Gastroesophageal sphincter (tissue), 4 donors: ENCODE measurements at regions not wholly inside any gene's neighbourhood (a gene's known extent, or its start where the extent isn't known, plus 50 kb on each side); places are given as distances from the start of the nearest gene placed in this dataset.

Experiments used
- ATAC-seq: fragments of 150-250 bp; one replicate; pipeline ENCODE4 v1.9.1; 2016; ENCODE audit warnings: mild to moderate bottlenecking, moderate library complexity
- H3K27ac ChIP-seq, 4 donors: fragments of 200-600 bp; sonication (generic) in 3 of 4; 1 replicate in 3 of 4; 2 replicates in 1 of 4; pipeline ENCODE4 v1.5.1; 2016 to 2019
- H3K27me3 ChIP-seq: fragments of 200-600 bp; sonication (generic); one replicate; pipeline ENCODE4 v1.5.1; 2019
- H3K36me3 ChIP-seq, 2 donors: fragments of 200-600 bp; sonication (generic); one replicate each; pipeline ENCODE4 v1.5.1; 2019; ENCODE audit warnings: control low read depth in 1 of 2
- H3K4me1 ChIP-seq, 3 donors: fragments of 200-600 bp; sonication (generic); 1 replicate in 2 of 3; 2 replicates in 1 of 3; pipeline ENCODE4 v1.5.1; 2016 to 2019; ENCODE audit warnings: control low read depth in 2 of 3
- H3K4me3 ChIP-seq, 2 donors: fragments of 200-600 bp; sonication (generic); one replicate each; pipeline ENCODE4 v1.5.1; 2019; ENCODE audit warnings: mild to moderate bottlenecking in 1 of 2, moderate library complexity in 1 of 2
- H3K9me3 ChIP-seq, 3 donors: fragments of 200-600 bp; sonication (generic); one replicate each; pipeline ENCODE4 v1.5.1; 2017 to 2019; ENCODE audit warnings: control low read depth in 2 of 3
- CTCF ChIP-seq, 4 experiments: fragments of 200-600 bp in 2 of 4; fragments of 450-650 bp in 2 of 4; sonication (generic) in 1 of 4; IDR thresholded peaks; one replicate each; pipeline ENCODE4 v1.5.1; 2017 to 2019; ENCODE audit warnings: antibody characterized with exemption in 4 of 4, mild to moderate bottlenecking in 2 of 4, moderate library complexity in 2 of 4
- EP300 ChIP-seq: sonication (generic); formaldehyde crosslinking; IDR thresholded peaks from one replicate; pipeline ENCODE4 v1.6.1; 2017; ENCODE audit warnings: antibody characterized with exemption, mild to moderate bottlenecking
- POLR2A ChIP-seq, 2 donors: fragments of 450-650 bp; IDR thresholded peaks; one replicate each; pipeline ENCODE4 v1.6.1; 2017; ENCODE audit warnings: antibody characterized with exemption in 2 of 2, mild to moderate bottlenecking in 2 of 2, moderate library complexity in 1 of 2
- POLR2AphosphoS5 ChIP-seq: sonication (generic); formaldehyde crosslinking; IDR thresholded peaks from one replicate; pipeline ENCODE4 v1.6.1; 2017; ENCODE audit warnings: antibody characterized with exemption
- WGBS, 2 donors: methylation state at CpG; one replicate each; pipeline ENCODE4 v1.1.5; 2018; ENCODE audit warnings: low coverage in 1 of 2; 5-methylcytosine and 5-hydroxymethylcytosine counted together

- Histone ChIP-seq H3K9me3 (no peaks in the 10 kb centered on the region), H3K4me1 (no peaks in the 10 kb centered on the region), H3K27ac (no peak overlapping the region), H3K27me3 (no peaks in the 10 kb centered on the region), H3K4me3 (no peak overlapping the region), H3K36me3 (no peaks in the 10 kb centered on the region)
- TF ChIP-seq CTCF (IDR thresholded peaks at IDR 0.05): no peak
- TF ChIP-seq POLR2A (IDR thresholded peaks at IDR 0.05): no peak
- TF ChIP-seq POLR2AphosphoS5: no peak
- TF ChIP-seq EP300: no peak
- WGBS, 2 donors: 35 to 63% methylated on average over 3 to 5 of the region's 5 CpGs
- ATAC-seq: no peak
Measured at GRCh38 chr3:59440285-59441028, 390.6 kb upstream of the CFAP20DC start.

- TF ChIP-seq POLR2A (IDR thresholded peaks at IDR 0.05) (no peak), CTCF (IDR thresholded peaks at IDR 0.05) (no peak), POLR2AphosphoS5 (no peak), EP300 (no peak)
- no peak overlapping the region for H3K27ac ChIP-seq
- H3K4me1 ChIP-seq: no peaks in the 10 kb centered on the region
- no peaks in the 10 kb centered on the region for H3K36me3 ChIP-seq
- no peaks in the 10 kb centered on the region for H3K27me3 ChIP-seq
- WGBS, 2 donors: 89 to 94% methylated on average over 3 to 4 of the region's 5 CpGs
- H3K9me3 ChIP-seq: no peaks in the 10 kb centered on the region
- no peak for ATAC-seq
- H3K4me3 ChIP-seq: no peak overlapping the region
Measured at GRCh38 chr3:59438492-59438891, 388.7 kb upstream of the CFAP20DC start.

- 61 to 64% methylated on average over 2 of the region's 2 CpGs for WGBS, 2 donors
- Histone ChIP-seq H3K27ac (no peak overlapping the region), H3K27me3 (no peaks in the 10 kb centered on the region), H3K9me3 (no peaks in the 10 kb centered on the region), H3K4me1 (no peaks in the 10 kb centered on the region), H3K36me3 (no peaks in the 10 kb centered on the region), H3K4me3 (no peak overlapping the region)
- TF ChIP-seq EP300 (no peak), POLR2AphosphoS5 (no peak), CTCF (IDR thresholded peaks at IDR 0.05) (no peak), POLR2A (IDR thresholded peaks at IDR 0.05) (no peak)
- ATAC-seq: no peak
Measured at GRCh38 chr3:59436164-59436958, 386.5 kb upstream of the CFAP20DC start.

- no peaks in the 10 kb centered on the region for H3K36me3 ChIP-seq
- ATAC-seq: no peak
- no peaks in the 10 kb centered on the region for H3K27me3 ChIP-seq
- no peak overlapping the region for H3K27ac ChIP-seq
- TF ChIP-seq EP300 (no peak), POLR2AphosphoS5 (no peak), POLR2A (IDR thresholded peaks at IDR 0.05) (no peak), CTCF (IDR thresholded peaks at IDR 0.05) (no peak)
- 60 to 79% methylated on average over 2 to 4 of the region's 4 CpGs for WGBS, 2 donors
- no peaks in the 10 kb centered on the region for H3K4me1 ChIP-seq
- H3K4me3 ChIP-seq: no peak overlapping the region
- H3K9me3 ChIP-seq: no peaks in the 10 kb centered on the region
Measured at GRCh38 chr3:59433546-59433945, 383.7 kb upstream of the CFAP20DC start.

- no peaks in the 10 kb centered on the region for H3K4me1 ChIP-seq
- no peak overlapping the region for H3K4me3 ChIP-seq
- no peak overlapping the region for H3K27ac ChIP-seq
- no peaks in the 10 kb centered on the region for H3K9me3 ChIP-seq
- no peaks in the 10 kb centered on the region for H3K27me3 ChIP-seq
- 73 to 94% methylated on average over 3 to 5 of the region's 6 CpGs for WGBS, 2 donors
- no peaks in the 10 kb centered on the region for H3K36me3 ChIP-seq
- TF ChIP-seq POLR2A (IDR thresholded peaks at IDR 0.05): no peak
- no peak for TF ChIP-seq CTCF (IDR thresholded peaks at IDR 0.05)
- no peak for TF ChIP-seq POLR2AphosphoS5
- no peak for TF ChIP-seq EP300
- no peak for ATAC-seq
Measured at GRCh38 chr3:59432665-59433064, 382.8 kb upstream of the CFAP20DC start.
